ENCODE measurements at regions not wholly inside any gene's neighbourhood (a gene's known extent, or its start where the extent isn't known, plus 50 kb on each side); places are given as distances from the start of the nearest gene placed in this dataset.

DNA sequence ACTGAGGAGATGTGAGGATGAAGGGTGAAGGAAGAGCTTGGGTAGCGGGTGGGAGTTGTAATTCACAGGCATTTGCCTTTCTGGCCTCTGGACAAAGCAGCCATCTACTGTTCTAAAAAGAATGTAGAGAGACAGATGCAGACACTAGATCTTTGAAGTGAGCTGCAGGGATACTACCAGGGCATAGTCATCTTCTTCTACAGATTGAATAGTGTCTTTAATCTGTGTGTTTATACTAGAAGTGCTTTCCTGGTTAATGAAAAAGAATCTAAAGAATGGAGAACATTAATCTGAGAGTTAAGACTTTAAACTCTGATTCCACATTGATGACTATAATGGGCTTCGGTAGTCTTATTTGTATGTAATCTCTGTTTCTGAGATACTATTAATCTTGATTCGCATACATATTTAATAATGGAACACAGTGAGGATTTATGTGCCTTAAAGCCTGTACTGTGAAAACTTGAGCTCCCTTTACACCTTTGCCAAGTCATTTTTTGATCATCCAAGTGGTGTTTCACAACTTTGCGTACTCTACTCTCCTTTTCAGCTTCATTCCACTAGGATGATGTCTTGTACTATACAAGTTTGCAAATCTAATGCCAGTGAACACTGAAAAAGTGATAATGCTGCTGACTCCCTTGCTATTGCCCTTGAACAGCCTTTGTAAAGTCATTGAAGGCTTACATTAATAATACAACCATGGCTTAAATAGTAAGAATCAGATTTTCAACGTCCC lies 2199.4 kb upstream of the PCDH20 start:
- no peaks in the 10 kb centered on the region for H3K27me3 Mint-ChIP-seq (ENCODE audit: insufficient read depth, low read depth, poor library complexity)
- H3K27ac Mint-ChIP-seq, result peak overlapping the region; percentile 24; the same call in 1 of the 2 replicates
- ATAC-seq, result no peak
- Histone ChIP-seq H3K27me3 (ENCODE audit: insufficient read depth) (no peaks in the 10 kb centered on the region), H3K4me2 (no peak overlapping the region), H3K4me3 (no peak overlapping the region), H3K4me1 (ENCODE audit: insufficient read depth) (no peaks in the 10 kb centered on the region), H3K27ac (ENCODE audit: low read depth) (no peak overlapping the region), H3K9me2 (ENCODE audit: insufficient read depth) (no peaks in the 10 kb centered on the region), H2AFZ (no peak overlapping the region), H4K20me1 (replicated peaks; ENCODE audit: insufficient read depth) (no peaks in the 10 kb centered on the region), H3F3A (replicated peaks; ENCODE audit: low read depth) (no peaks in the 10 kb centered on the region), H3K79me2 (replicated peaks; ENCODE audit: insufficient read depth) (no peaks in the 10 kb centered on the region), H3K36me3 (ENCODE audit: insufficient read depth) (no peaks in the 10 kb centered on the region)
- H3K4me3 Mint-ChIP-seq, result no peak overlapping the region
- DNase-seq (ENCODE audit: low spot score), result no peak
- H3K36me3 Mint-ChIP-seq (ENCODE audit: low read depth), result no peaks in the 10 kb centered on the region
- no peak for TF ChIP-seq CREB1 (CRISPR knock-in tag; IDR thresholded peaks at IDR 0.05; ENCODE audit: low read depth)
- TF ChIP-seq NANOG (IDR thresholded peaks at IDR 0.05; ENCODE audit: borderline replicate concordance), result no peak
- TF ChIP-seq, protein P1, sequence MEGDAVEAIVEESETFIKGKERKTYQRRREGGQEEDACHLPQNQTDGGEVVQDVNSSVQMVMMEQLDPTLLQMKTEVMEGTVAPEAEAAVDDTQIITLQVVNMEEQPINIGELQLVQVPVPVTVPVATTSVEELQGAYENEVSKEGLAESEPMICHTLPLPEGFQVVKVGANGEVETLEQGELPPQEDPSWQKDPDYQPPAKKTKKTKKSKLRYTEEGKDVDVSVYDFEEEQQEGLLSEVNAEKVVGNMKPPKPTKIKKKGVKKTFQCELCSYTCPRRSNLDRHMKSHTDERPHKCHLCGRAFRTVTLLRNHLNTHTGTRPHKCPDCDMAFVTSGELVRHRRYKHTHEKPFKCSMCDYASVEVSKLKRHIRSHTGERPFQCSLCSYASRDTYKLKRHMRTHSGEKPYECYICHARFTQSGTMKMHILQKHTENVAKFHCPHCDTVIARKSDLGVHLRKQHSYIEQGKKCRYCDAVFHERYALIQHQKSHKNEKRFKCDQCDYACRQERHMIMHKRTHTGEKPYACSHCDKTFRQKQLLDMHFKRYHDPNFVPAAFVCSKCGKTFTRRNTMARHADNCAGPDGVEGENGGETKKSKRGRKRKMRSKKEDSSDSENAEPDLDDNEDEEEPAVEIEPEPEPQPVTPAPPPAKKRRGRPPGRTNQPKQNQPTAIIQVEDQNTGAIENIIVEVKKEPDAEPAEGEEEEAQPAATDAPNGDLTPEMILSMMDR (conservative IDR thresholded peaks at IDR 0.05; ENCODE audit: low read depth in 2 of 2), result no peak
- TF ChIP-seq, protein P2, sequence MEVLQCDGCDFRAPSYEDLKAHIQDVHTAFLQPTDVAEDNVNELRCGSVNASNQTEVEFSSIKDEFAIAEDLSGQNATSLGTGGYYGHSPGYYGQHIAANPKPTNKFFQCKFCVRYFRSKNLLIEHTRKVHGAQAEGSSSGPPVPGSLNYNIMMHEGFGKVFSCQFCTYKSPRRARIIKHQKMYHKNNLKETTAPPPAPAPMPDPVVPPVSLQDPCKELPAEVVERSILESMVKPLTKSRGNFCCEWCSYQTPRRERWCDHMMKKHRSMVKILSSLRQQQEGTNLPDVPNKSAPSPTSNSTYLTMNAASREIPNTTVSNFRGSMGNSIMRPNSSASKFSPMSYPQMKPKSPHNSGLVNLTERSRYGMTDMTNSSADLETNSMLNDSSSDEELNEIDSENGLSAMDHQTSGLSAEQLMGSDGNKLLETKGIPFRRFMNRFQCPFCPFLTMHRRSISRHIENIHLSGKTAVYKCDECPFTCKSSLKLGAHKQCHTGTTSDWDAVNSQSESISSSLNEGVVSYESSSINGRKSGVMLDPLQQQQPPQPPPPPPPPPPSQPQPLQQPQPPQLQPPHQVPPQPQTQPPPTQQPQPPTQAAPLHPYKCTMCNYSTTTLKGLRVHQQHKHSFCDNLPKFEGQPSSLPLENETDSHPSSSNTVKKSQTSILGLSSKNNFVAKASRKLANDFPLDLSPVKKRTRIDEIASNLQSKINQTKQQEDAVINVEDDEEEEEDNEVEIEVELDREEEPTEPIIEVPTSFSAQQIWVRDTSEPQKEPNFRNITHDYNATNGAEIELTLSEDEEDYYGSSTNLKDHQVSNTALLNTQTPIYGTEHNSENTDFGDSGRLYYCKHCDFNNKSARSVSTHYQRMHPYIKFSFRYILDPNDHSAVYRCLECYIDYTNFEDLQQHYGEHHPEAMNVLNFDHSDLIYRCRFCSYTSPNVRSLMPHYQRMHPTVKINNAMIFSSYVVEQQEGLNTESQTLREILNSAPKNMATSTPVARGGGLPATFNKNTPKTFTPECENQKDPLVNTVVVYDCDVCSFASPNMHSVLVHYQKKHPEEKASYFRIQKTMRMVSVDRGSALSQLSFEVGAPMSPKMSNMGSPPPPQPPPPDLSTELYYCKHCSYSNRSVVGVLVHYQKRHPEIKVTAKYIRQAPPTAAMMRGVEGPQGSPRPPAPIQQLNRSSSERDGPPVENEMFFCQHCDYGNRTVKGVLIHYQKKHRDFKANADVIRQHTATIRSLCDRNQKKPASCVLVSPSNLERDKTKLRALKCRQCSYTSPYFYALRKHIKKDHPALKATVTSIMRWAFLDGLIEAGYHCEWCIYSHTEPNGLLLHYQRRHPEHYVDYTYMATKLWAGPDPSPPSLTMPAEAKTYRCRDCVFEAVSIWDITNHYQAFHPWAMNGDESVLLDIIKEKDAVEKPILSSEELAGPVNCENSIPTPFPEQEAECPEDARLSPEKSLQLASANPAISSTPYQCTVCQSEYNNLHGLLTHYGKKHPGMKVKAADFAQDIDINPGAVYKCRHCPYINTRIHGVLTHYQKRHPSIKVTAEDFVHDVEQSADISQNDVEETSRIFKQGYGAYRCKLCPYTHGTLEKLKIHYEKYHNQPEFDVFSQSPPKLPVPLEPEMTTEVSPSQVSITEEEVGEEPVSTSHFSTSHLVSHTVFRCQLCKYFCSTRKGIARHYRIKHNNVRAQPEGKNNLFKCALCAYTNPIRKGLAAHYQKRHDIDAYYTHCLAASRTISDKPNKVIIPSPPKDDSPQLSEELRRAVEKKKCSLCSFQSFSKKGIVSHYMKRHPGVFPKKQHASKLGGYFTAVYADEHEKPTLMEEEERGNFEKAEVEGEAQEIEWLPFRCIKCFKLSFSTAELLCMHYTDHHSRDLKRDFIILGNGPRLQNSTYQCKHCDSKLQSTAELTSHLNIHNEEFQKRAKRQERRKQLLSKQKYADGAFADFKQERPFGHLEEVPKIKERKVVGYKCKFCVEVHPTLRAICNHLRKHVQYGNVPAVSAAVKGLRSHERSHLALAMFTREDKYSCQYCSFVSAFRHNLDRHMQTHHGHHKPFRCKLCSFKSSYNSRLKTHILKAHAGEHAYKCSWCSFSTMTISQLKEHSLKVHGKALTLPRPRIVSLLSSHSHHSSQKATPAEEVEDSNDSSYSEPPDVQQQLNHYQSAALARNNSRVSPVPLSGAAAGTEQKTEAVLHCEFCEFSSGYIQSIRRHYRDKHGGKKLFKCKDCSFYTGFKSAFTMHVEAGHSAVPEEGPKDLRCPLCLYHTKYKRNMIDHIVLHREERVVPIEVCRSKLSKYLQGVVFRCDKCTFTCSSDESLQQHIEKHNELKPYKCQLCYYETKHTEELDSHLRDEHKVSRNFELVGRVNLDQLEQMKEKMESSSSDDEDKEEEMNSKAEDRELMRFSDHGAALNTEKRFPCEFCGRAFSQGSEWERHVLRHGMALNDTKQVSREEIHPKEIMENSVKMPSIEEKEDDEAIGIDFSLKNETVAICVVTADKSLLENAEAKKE (CRISPR knock-in tag; IDR thresholded peaks at IDR 0.05), result no peak
- TF ChIP-seq, protein P3, sequence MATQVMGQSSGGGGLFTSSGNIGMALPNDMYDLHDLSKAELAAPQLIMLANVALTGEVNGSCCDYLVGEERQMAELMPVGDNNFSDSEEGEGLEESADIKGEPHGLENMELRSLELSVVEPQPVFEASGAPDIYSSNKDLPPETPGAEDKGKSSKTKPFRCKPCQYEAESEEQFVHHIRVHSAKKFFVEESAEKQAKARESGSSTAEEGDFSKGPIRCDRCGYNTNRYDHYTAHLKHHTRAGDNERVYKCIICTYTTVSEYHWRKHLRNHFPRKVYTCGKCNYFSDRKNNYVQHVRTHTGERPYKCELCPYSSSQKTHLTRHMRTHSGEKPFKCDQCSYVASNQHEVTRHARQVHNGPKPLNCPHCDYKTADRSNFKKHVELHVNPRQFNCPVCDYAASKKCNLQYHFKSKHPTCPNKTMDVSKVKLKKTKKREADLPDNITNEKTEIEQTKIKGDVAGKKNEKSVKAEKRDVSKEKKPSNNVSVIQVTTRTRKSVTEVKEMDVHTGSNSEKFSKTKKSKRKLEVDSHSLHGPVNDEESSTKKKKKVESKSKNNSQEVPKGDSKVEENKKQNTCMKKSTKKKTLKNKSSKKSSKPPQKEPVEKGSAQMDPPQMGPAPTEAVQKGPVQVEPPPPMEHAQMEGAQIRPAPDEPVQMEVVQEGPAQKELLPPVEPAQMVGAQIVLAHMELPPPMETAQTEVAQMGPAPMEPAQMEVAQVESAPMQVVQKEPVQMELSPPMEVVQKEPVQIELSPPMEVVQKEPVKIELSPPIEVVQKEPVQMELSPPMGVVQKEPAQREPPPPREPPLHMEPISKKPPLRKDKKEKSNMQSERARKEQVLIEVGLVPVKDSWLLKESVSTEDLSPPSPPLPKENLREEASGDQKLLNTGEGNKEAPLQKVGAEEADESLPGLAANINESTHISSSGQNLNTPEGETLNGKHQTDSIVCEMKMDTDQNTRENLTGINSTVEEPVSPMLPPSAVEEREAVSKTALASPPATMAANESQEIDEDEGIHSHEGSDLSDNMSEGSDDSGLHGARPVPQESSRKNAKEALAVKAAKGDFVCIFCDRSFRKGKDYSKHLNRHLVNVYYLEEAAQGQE (IDR thresholded peaks at IDR 0.05; ENCODE audit: unreplicated experiment), result no peak
- no peak for TF ChIP-seq EZH2 (IDR thresholded peaks at IDR 0.05; ENCODE audit: low read depth, unreplicated experiment)
- no peak for TF ChIP-seq EZH2phosphoT487 (IDR thresholded peaks at IDR 0.05; ENCODE audit: unreplicated experiment)
- TF ChIP-seq JUNB (IDR thresholded peaks at IDR 0.05; ENCODE audit: unreplicated experiment), result no peak
- TF ChIP-seq ZNF331 (CRISPR knock-in tag; IDR thresholded peaks at IDR 0.05; ENCODE audit: low read depth), result no peak
- TF ChIP-seq, protein P4, sequence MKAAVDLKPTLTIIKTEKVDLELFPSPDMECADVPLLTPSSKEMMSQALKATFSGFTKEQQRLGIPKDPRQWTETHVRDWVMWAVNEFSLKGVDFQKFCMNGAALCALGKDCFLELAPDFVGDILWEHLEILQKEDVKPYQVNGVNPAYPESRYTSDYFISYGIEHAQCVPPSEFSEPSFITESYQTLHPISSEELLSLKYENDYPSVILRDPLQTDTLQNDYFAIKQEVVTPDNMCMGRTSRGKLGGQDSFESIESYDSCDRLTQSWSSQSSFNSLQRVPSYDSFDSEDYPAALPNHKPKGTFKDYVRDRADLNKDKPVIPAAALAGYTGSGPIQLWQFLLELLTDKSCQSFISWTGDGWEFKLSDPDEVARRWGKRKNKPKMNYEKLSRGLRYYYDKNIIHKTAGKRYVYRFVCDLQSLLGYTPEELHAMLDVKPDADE (IDR thresholded peaks at IDR 0.05), result no peak
- TF ChIP-seq ZNF114 (CRISPR knock-in tag; IDR thresholded peaks at IDR 0.05), result no peak
- TF ChIP-seq STAT1 (IDR thresholded peaks at IDR 0.05; ENCODE audit: unreplicated experiment), result no peak
- TF ChIP-seq POLR2AphosphoS5 (IDR thresholded peaks at IDR 0.05; ENCODE audit: low read depth), result no peak
- no peaks in the 10 kb centered on the region for H3K4me1 Mint-ChIP-seq
- H3K9me3 Mint-ChIP-seq, result no peaks in the 10 kb centered on the region

All from GM23338 (cell line).